ENCODE measurements at regions not wholly inside any gene's neighbourhood (a gene's known extent, or its start where the extent isn't known, plus 50 kb on each side); places are given as distances from the start of the nearest gene placed in this dataset.
A peak's percentile ranks its signal among the peaks of the same experiment; 100 is the strongest.
"Not testable (repeated sequence)": the region's sequence is repeated elsewhere in the genome, so short reads cannot be mapped to it uniquely, and the experiment has no call there.

GRCh38 chr1:101151286-101151685, 85.5 kb upstream of the S1PR1 start:
- DNase-seq, result no peak

GRCh38 chr1:101150670-101151069, 86.1 kb upstream of the S1PR1 start:
- no peak for DNase-seq

- DNase-seq, result no peak
Measured at GRCh38 chr1:101150266-101150665, 86.6 kb upstream of the S1PR1 start.

GRCh38 chr1:101148980-101149379, 87.8 kb upstream of the S1PR1 start:
- DNase-seq, result no peak

GRCh38 chr1:101147381-101147780, 89.4 kb upstream of the S1PR1 start:
- DNase-seq, result no peak

- no peak for DNase-seq
Measured at GRCh38 chr1:101145449-101145820, 91.4 kb upstream of the S1PR1 start.

- DNase-seq, result no peak
Measured at GRCh38 chr1:101144671-101145448, 92.0 kb upstream of the S1PR1 start.

GRCh38 chr1:101142244-101142643, 94.6 kb upstream of the S1PR1 start:
- DNase-seq, result no peak

GRCh38 chr1:101141376-101141775, 95.4 kb upstream of the S1PR1 start:
- DNase-seq, result no peak

GRCh38 chr1:101139821-101140718, 96.7 kb upstream of the S1PR1 start:
- no peak for DNase-seq

- no peak for DNase-seq
Measured at GRCh38 chr1:101139130-101139529, 97.7 kb upstream of the S1PR1 start.

GRCh38 chr1:101137144-101138126, 99.4 kb upstream of the S1PR1 start:
- peak; percentile 48 for DNase-seq

GRCh38 chr1:101136739-101137138, 100.1 kb upstream of the S1PR1 start:
- peak; percentile 75 for DNase-seq

GRCh38 chr1:101136271-101136670, 100.5 kb upstream of the S1PR1 start:
- DNase-seq, result no peak

- no peak for DNase-seq
Measured at GRCh38 chr1:101135526-101135925, 101.3 kb upstream of the S1PR1 start.

- DNase-seq, result no peak
Measured at GRCh38 chr1:101131239-101131843, 105.5 kb upstream of the S1PR1 start.

GRCh38 chr1:101130673-101131072, 105.1 kb upstream of the DPH5 start:
- DNase-seq, result no peak

GRCh38 chr1:101128846-101129245, 103.3 kb upstream of the DPH5 start:
- no peak for DNase-seq

GRCh38 chr1:101128211-101128727, 102.7 kb upstream of the DPH5 start:
- no peak for DNase-seq

- no peak for DNase-seq
Measured at GRCh38 chr1:101124405-101124804, 98.8 kb upstream of the DPH5 start.

- DNase-seq, result not testable (repeated sequence)
Measured at GRCh38 chr1:101123904-101124303, 98.3 kb upstream of the DPH5 start.
